GM23338 (cell line): ENCODE measurements at regions not wholly inside any gene's neighbourhood (a gene's known extent, or its start where the extent isn't known, plus 50 kb on each side); places are given as distances from the start of the nearest gene placed in this dataset.

Experiments used
- ATAC-seq: fragments of 200-7000 bp; cut with Tn5 transposase; 3 replicates; pipeline ENCODE4 v1.9.1; 2020
- DNase-seq: peaks from one replicate; pipeline ENCODE4 v3.0.0-alpha.2; 2015; ENCODE audit warnings: low spot score
- H2AFZ ChIP-seq: fragments of 200-600 bp; sonication (generic); 2 replicates; pipeline ENCODE4 v1.8.0; 2016; ENCODE audit warnings: antibody characterized with exemption, mild to moderate bottlenecking, moderate library complexity
- H3F3A ChIP-seq: fragments of 200-600 bp; sonication (generic); replicated peaks from 2 replicates; pipeline ENCODE4 v1.8.0; 2017; ENCODE audit warnings: antibody characterized with exemption, mixed run types, low read depth
- H3K27ac ChIP-seq: fragments of 200-600 bp; sonication (generic); 2 replicates; pipeline ENCODE4 v1.6.1; 2016; ENCODE audit warnings: low read depth
- H3K27me3 ChIP-seq: fragments of 200-600 bp; sonication (generic); 2 replicates; pipeline ENCODE4 v1.8.0; 2016; ENCODE audit warnings: mild to moderate bottlenecking, mixed run types, moderate library complexity; ENCODE audit not compliant: insufficient read depth
- H3K36me3 ChIP-seq: fragments of 200-600 bp; sonication (generic); 2 replicates; pipeline ENCODE4 v1.8.0; 2016; ENCODE audit warnings: mild to moderate bottlenecking; ENCODE audit not compliant: insufficient read depth
- H3K4me1 ChIP-seq: fragments of 200-600 bp; sonication (generic); 2 replicates; pipeline ENCODE4 v1.8.0; 2016; ENCODE audit warnings: mild to moderate bottlenecking, moderate library complexity; ENCODE audit not compliant: insufficient read depth
- H3K4me2 ChIP-seq: fragments of 200-600 bp; sonication (generic); 2 replicates; pipeline ENCODE4 v1.7.1; 2017; ENCODE audit warnings: mixed run types
- H3K4me3 ChIP-seq: fragments of 200-600 bp; sonication (generic); 2 replicates; pipeline ENCODE4 v1.6.1; 2016; ENCODE audit warnings: mixed run types
- H3K79me2 ChIP-seq: fragments of 200-600 bp; sonication (generic); replicated peaks from 2 replicates; pipeline ENCODE4 v1.8.0; 2017; ENCODE audit warnings: mild to moderate bottlenecking; ENCODE audit not compliant: insufficient read depth
- H3K9me2 ChIP-seq: fragments of 200-600 bp; sonication (generic); 2 replicates; pipeline ENCODE4 v1.8.0; 2017; ENCODE audit not compliant: insufficient read depth
- H4K20me1 ChIP-seq: fragments of 200-600 bp; sonication (generic); replicated peaks from 2 replicates; pipeline ENCODE4 v1.8.0; 2017; ENCODE audit warnings: mild to moderate bottlenecking; ENCODE audit not compliant: insufficient read depth
- H3K27ac Mint-ChIP-seq: 2 replicates; pipeline ENCODE4 v1.8.0; 2020; ENCODE audit warnings: inconsistent platforms, mild to moderate bottlenecking, moderate library complexity, mixed read lengths
- H3K27me3 Mint-ChIP-seq: 3 replicates; pipeline ENCODE4 v1.8.0; 2022; ENCODE audit warnings: low read depth, mild to moderate bottlenecking, moderate library complexity, mixed read lengths, inconsistent platforms; ENCODE audit not compliant: insufficient read depth, poor library complexity
- H3K36me3 Mint-ChIP-seq: 3 replicates; pipeline ENCODE4 v1.8.0; 2021; ENCODE audit warnings: low read depth, mild to moderate bottlenecking, inconsistent platforms, moderate library complexity, mixed read lengths
- H3K4me1 Mint-ChIP-seq: 3 replicates; pipeline ENCODE4 v1.8.0; 2020; ENCODE audit warnings: mild to moderate bottlenecking, inconsistent platforms, mixed read lengths
- H3K4me3 Mint-ChIP-seq: 3 replicates; pipeline ENCODE4 v1.8.0; 2021; ENCODE audit warnings: moderate library complexity, mild to moderate bottlenecking, inconsistent platforms, mixed read lengths
- H3K9me3 Mint-ChIP-seq: 3 replicates; pipeline ENCODE4 v1.8.0; 2020; ENCODE audit warnings: moderate library complexity, mild to moderate bottlenecking, inconsistent platforms, mixed read lengths
- NANOG ChIP-seq: IDR thresholded peaks from 2 replicates; pipeline ENCODE4 v1.6.1; 2016; ENCODE audit warnings: antibody characterized with exemption, borderline replicate concordance
- POLR2AphosphoS5 ChIP-seq: IDR thresholded peaks from 2 replicates; pipeline ENCODE4 v1.6.1; 2016; ENCODE audit warnings: antibody characterized with exemption, low read depth
- STAT1 ChIP-seq: IDR thresholded peaks from one replicate; pipeline ENCODE4 v1.6.1; 2016; ENCODE audit warnings: antibody characterized with exemption; ENCODE audit not compliant: unreplicated experiment
- ZNF331 ChIP-seq: fragments of 250-450 bp; sonication (Bioruptor Pico); IDR thresholded peaks from 2 replicates; pipeline ENCODE4 v1.5.0; 2020; ENCODE audit warnings: low read depth, mild to moderate bottlenecking, moderate library complexity
- TF ChIP-seq, protein P1 (sequence below), 2 experiments: fragments of 200-600 bp in 1 of 2; sonication (generic) in 1 of 2; conservative IDR thresholded peaks; 2 replicates each; pipeline versions ENCODE4 v1.5.1 to v1.6.1; 2016 to 2017; ENCODE audit warnings: antibody characterized with exemption in 2 of 2, low read depth in 2 of 2, mild to moderate bottlenecking in 2 of 2, moderate library complexity in 1 of 2
- TF ChIP-seq, protein P2 (sequence below): IDR thresholded peaks from 2 replicates; pipeline ENCODE4 v1.6.1; 2016; ENCODE audit warnings: antibody characterized with exemption
- TF ChIP-seq, protein P3 (sequence below): fragments of 250-450 bp; sonication (Bioruptor Pico); IDR thresholded peaks from 2 replicates; pipeline ENCODE4 v1.5.0; 2020; ENCODE audit warnings: mild to moderate bottlenecking, moderate library complexity

DNA sequence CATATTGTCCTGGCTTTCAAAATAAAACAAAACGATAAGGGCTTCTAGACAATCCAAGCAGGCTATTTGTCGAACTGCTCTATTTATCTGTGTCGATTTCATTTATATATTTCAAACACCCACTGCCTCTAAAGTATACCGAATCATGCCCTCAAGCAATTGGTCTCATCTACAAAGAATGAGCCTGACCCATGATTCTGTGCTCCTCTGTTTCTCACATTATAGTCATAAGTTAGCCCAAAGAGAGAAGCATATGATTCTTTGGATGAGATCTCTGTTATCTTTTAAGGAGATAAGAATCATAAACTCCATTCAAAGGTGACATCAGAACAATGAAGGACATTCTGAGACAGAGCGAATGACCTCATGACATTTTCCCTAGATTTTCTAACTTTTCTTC, 191.1 kb downstream of the MAP2K6 start:
- no peaks in the 10 kb centered on the region for H3K36me3 ChIP-seq
- no peaks in the 10 kb centered on the region for H3K27me3 ChIP-seq
- Mint-ChIP-seq H3K4me3 (no peak overlapping the region), H3K9me3 (no peaks in the 10 kb centered on the region), H3K36me3 (no peaks in the 10 kb centered on the region), H3K27me3 (peaks cover 4% of the 10 kb centered on the region), H3K4me1 (peaks cover 10% of the 10 kb centered on the region), H3K27ac (no peak overlapping the region)
- no peak for TF ChIP-seq NANOG
- TF ChIP-seq ZNF331 (CRISPR knock-in tag), result no peak
- no peak for TF ChIP-seq POLR2AphosphoS5
- TF ChIP-seq, protein P1, sequence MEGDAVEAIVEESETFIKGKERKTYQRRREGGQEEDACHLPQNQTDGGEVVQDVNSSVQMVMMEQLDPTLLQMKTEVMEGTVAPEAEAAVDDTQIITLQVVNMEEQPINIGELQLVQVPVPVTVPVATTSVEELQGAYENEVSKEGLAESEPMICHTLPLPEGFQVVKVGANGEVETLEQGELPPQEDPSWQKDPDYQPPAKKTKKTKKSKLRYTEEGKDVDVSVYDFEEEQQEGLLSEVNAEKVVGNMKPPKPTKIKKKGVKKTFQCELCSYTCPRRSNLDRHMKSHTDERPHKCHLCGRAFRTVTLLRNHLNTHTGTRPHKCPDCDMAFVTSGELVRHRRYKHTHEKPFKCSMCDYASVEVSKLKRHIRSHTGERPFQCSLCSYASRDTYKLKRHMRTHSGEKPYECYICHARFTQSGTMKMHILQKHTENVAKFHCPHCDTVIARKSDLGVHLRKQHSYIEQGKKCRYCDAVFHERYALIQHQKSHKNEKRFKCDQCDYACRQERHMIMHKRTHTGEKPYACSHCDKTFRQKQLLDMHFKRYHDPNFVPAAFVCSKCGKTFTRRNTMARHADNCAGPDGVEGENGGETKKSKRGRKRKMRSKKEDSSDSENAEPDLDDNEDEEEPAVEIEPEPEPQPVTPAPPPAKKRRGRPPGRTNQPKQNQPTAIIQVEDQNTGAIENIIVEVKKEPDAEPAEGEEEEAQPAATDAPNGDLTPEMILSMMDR (conservative IDR thresholded peaks at IDR 0.05; ENCODE audit: low read depth in 2 of 2), result no peak
- TF ChIP-seq, protein P2, sequence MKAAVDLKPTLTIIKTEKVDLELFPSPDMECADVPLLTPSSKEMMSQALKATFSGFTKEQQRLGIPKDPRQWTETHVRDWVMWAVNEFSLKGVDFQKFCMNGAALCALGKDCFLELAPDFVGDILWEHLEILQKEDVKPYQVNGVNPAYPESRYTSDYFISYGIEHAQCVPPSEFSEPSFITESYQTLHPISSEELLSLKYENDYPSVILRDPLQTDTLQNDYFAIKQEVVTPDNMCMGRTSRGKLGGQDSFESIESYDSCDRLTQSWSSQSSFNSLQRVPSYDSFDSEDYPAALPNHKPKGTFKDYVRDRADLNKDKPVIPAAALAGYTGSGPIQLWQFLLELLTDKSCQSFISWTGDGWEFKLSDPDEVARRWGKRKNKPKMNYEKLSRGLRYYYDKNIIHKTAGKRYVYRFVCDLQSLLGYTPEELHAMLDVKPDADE, result no peak
- H3K4me3 ChIP-seq, result no peak overlapping the region
- H4K20me1 ChIP-seq, result no peaks in the 10 kb centered on the region
- no peak for ATAC-seq
- H3F3A ChIP-seq, result no peaks in the 10 kb centered on the region
- no peak overlapping the region for H3K27ac ChIP-seq
- H3K79me2 ChIP-seq, result no peaks in the 10 kb centered on the region
- H3K9me2 ChIP-seq, result no peaks in the 10 kb centered on the region
- DNase-seq, result no peak
- H3K4me2 ChIP-seq, result no peak overlapping the region
- H2AFZ ChIP-seq, result no peak overlapping the region
- peaks cover 4% of the 10 kb centered on the region; the same call in 1 of the 2 replicates for H3K4me1 ChIP-seq

- H4K20me1 ChIP-seq, result no peaks in the 10 kb centered on the region
- Mint-ChIP-seq H3K27ac (peak overlapping the region; percentile 90), H3K9me3 (no peaks in the 10 kb centered on the region; the same call in 2 of the 3 replicates), H3K4me1 (peaks cover 10% of the 10 kb centered on the region), H3K36me3 (no peaks in the 10 kb centered on the region), H3K27me3 (peaks cover 4% of the 10 kb centered on the region), H3K4me3 (no peak overlapping the region)
- TF ChIP-seq, protein P3, sequence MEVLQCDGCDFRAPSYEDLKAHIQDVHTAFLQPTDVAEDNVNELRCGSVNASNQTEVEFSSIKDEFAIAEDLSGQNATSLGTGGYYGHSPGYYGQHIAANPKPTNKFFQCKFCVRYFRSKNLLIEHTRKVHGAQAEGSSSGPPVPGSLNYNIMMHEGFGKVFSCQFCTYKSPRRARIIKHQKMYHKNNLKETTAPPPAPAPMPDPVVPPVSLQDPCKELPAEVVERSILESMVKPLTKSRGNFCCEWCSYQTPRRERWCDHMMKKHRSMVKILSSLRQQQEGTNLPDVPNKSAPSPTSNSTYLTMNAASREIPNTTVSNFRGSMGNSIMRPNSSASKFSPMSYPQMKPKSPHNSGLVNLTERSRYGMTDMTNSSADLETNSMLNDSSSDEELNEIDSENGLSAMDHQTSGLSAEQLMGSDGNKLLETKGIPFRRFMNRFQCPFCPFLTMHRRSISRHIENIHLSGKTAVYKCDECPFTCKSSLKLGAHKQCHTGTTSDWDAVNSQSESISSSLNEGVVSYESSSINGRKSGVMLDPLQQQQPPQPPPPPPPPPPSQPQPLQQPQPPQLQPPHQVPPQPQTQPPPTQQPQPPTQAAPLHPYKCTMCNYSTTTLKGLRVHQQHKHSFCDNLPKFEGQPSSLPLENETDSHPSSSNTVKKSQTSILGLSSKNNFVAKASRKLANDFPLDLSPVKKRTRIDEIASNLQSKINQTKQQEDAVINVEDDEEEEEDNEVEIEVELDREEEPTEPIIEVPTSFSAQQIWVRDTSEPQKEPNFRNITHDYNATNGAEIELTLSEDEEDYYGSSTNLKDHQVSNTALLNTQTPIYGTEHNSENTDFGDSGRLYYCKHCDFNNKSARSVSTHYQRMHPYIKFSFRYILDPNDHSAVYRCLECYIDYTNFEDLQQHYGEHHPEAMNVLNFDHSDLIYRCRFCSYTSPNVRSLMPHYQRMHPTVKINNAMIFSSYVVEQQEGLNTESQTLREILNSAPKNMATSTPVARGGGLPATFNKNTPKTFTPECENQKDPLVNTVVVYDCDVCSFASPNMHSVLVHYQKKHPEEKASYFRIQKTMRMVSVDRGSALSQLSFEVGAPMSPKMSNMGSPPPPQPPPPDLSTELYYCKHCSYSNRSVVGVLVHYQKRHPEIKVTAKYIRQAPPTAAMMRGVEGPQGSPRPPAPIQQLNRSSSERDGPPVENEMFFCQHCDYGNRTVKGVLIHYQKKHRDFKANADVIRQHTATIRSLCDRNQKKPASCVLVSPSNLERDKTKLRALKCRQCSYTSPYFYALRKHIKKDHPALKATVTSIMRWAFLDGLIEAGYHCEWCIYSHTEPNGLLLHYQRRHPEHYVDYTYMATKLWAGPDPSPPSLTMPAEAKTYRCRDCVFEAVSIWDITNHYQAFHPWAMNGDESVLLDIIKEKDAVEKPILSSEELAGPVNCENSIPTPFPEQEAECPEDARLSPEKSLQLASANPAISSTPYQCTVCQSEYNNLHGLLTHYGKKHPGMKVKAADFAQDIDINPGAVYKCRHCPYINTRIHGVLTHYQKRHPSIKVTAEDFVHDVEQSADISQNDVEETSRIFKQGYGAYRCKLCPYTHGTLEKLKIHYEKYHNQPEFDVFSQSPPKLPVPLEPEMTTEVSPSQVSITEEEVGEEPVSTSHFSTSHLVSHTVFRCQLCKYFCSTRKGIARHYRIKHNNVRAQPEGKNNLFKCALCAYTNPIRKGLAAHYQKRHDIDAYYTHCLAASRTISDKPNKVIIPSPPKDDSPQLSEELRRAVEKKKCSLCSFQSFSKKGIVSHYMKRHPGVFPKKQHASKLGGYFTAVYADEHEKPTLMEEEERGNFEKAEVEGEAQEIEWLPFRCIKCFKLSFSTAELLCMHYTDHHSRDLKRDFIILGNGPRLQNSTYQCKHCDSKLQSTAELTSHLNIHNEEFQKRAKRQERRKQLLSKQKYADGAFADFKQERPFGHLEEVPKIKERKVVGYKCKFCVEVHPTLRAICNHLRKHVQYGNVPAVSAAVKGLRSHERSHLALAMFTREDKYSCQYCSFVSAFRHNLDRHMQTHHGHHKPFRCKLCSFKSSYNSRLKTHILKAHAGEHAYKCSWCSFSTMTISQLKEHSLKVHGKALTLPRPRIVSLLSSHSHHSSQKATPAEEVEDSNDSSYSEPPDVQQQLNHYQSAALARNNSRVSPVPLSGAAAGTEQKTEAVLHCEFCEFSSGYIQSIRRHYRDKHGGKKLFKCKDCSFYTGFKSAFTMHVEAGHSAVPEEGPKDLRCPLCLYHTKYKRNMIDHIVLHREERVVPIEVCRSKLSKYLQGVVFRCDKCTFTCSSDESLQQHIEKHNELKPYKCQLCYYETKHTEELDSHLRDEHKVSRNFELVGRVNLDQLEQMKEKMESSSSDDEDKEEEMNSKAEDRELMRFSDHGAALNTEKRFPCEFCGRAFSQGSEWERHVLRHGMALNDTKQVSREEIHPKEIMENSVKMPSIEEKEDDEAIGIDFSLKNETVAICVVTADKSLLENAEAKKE (CRISPR knock-in tag), result no peak
- no peak for TF ChIP-seq STAT1
- no peak overlapping the region for H3K4me2 ChIP-seq
- no peaks in the 10 kb centered on the region for H3K9me2 ChIP-seq
- ATAC-seq (no peak), DNase-seq (no peak)
- H3K27ac ChIP-seq, result no peak overlapping the region
- H3K36me3 ChIP-seq, result no peaks in the 10 kb centered on the region
- H2AFZ ChIP-seq, result no peak overlapping the region
- H3F3A ChIP-seq, result no peaks in the 10 kb centered on the region
- no peaks in the 10 kb centered on the region for H3K27me3 ChIP-seq
- H3K4me1 ChIP-seq, result peaks cover 4% of the 10 kb centered on the region; the same call in 1 of the 2 replicates
- H3K79me2 ChIP-seq, result no peaks in the 10 kb centered on the region
- no peak overlapping the region for H3K4me3 ChIP-seq
Observed at GRCh38 chr17:69606142-69606800, 191.8 kb downstream of the MAP2K6 start.
